ENCODE measurements at regions not wholly inside any gene's neighbourhood (a gene's known extent, or its start where the extent isn't known, plus 50 kb on each side); places are given as distances from the start of the nearest gene placed in this dataset.

DNA sequence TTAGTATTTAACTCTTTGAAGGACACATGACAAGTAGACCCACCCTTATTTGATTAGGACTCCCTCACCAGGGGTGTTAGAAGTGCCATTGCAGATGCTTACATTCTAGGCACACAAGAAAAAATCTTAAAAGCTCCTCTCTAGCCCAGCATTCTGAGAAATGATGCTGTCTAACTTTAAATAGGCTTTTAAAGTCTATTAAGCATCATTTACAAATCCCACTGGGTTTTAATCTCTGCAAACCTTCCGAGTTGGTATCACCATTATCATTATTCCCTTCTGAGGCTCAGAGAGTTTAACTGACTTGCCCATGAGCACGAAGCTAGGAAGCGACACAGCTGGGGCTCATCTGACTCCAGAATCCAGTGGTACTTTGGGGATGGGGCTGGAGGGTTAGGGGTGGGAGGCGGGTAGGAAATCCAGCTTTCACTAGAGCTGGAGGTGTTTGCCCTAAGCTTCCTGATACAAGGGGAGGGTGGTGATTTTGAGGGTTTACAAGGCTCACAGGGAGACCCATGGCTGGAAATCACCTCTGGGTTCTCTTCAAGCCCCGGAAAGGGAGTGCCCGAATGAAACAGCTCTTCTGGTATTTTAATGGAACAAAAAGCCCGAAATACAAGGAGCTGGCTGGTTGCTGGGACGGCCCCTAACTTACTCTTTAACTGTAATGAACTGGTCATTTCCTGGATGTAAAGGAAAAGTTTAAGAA lies 109.2 kb upstream of the FUT8 start:
- H3K27ac ChIP-seq: no peak overlapping the region
- TF ChIP-seq, protein P1, sequence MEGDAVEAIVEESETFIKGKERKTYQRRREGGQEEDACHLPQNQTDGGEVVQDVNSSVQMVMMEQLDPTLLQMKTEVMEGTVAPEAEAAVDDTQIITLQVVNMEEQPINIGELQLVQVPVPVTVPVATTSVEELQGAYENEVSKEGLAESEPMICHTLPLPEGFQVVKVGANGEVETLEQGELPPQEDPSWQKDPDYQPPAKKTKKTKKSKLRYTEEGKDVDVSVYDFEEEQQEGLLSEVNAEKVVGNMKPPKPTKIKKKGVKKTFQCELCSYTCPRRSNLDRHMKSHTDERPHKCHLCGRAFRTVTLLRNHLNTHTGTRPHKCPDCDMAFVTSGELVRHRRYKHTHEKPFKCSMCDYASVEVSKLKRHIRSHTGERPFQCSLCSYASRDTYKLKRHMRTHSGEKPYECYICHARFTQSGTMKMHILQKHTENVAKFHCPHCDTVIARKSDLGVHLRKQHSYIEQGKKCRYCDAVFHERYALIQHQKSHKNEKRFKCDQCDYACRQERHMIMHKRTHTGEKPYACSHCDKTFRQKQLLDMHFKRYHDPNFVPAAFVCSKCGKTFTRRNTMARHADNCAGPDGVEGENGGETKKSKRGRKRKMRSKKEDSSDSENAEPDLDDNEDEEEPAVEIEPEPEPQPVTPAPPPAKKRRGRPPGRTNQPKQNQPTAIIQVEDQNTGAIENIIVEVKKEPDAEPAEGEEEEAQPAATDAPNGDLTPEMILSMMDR (conservative IDR thresholded peaks at IDR 0.05): no peak
- no peak for TF ChIP-seq ZFX (IDR thresholded peaks at IDR 0.05)

DNA sequence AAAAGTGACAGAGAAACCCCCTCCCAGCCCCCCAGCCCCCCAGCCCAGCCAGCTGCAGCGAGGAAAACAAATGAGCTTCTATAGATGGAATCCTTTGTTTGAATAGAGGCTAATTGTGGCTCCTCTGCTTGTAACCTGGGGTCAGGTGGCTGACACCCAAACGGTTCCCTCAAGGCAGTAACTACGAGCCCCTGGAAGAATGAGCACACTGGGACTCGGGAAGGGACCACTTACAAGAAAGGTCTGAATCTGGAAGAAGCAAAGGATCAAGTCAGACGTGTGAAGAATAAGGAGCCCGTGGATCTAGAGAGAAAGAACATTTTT lies 108.7 kb upstream of the FUT8 start:
- TF ChIP-seq, protein P1 (conservative IDR thresholded peaks at IDR 0.05): no peak
- no peak overlapping the region for H3K27ac ChIP-seq

DNA sequence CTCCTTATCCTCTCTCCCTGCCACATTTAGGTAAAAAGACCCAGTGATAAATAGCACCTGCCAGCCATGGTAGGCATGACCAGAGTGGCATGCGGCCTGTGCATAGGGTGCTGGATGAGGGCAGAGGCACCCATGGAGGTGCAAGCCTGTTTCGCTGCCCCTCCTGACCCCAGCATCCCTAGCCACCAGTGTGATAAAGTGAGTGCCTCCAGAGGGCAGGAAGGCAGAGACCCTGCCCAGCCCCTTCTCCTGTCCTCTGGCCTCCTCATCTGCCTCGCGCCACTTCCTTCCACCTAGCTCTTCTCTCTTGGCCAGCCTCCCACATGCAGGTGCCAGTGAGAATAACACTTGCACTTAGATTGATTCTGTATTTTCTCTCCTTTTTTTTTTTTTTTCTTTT lies 108.3 kb upstream of the FUT8 start:
- no peak overlapping the region for H3K27ac ChIP-seq
- no peak for TF ChIP-seq ZFX (IDR thresholded peaks at IDR 0.05)
- TF ChIP-seq, protein P1 (conservative IDR thresholded peaks at IDR 0.05): no peak

DNA sequence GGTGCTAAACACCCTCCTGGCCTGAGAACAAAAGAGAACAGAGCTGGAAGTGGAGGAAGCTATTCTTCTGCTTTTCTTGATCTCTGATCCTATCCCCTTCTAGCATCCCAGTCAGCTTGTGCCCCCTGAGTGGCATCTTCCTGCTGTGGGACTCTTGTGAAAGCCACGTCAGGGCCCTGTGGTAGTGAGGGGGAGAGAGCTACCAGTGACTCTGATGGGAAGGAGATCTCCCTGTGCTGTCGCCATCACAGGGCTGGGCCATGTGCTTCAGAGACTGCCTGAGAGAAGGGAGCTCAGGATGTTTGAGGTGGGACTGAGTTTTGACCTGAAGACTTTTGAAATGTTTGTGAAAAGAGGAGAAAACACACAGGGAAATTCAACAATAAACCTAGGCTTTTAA lies 107.6 kb upstream of the FUT8 start:
- H3K27ac ChIP-seq: no peak overlapping the region
- no peak for TF ChIP-seq ZFX (IDR thresholded peaks at IDR 0.05)
- TF ChIP-seq, protein P1 (conservative IDR thresholded peaks at IDR 0.05): no peak

DNA sequence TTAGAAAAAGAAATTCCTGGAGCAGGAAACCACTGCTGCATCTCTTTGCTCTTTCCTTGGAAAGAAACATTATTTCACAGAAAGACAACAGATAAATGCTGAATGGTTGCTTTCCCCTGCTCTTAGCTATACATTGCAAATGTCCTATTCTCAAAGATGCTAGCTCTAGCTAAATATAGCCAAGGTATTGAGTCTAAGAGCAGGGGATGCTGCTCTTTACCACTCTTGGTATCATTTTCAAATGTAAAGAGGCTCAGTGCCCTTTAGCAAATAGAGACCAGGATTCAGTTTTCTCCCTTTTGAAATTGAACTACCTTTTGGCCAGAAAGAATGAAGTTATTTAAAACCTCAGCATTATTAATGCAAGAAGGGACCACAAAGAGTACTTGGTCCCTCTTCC lies 104.0 kb upstream of the FUT8 start:
- no peak overlapping the region for H3K27ac ChIP-seq
- TF ChIP-seq, protein P1 (conservative IDR thresholded peaks at IDR 0.05): no peak
- TF ChIP-seq ZFX (IDR thresholded peaks at IDR 0.05): no peak

DNA sequence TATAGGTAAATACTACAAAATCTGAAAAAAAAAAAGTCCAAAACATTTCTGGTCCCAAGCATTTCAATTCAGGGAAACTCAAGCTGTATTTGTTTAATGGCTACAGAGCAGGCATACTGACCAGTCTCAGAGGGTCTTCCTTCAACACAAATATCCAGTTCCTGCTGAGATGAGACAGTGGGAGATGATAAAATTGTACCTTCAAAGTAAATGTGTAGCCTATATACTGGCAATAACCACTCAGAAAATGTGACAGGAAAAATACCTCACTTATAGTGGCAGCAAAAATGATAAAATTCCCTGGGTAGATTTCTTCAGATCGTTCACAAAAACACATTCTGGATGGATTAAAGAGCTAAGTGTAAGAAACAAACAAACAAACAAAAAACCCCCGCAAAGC lies 102.0 kb upstream of the FUT8 start:
- no peak overlapping the region for H3K27ac ChIP-seq
- TF ChIP-seq, protein P1 (conservative IDR thresholded peaks at IDR 0.05): no peak
- no peak for TF ChIP-seq ZFX (IDR thresholded peaks at IDR 0.05)

DNA sequence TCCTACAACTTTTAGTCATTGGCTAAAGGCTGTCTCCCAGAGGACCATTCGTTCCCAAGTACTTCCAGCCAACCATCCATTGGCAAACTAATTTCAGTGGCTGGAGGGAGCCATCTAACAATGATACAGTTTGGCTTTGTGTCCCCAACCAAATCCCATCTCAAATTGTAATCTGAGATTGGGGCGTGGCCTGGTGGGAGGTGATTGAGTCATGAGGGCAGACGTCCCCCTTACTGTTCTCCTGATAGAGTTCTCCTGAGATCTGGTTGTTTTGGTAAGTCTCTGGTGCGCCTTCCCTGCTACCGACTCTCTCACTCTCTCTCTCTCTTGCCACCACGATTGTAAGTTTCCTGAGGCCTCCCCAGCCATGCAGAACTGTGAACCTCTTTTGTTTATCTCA lies 99.7 kb upstream of the FUT8 start:
- H3K27ac ChIP-seq: no peak overlapping the region
- TF ChIP-seq, protein P1 (conservative IDR thresholded peaks at IDR 0.05): no peak

Data from C4-2B (cell line).